HG02571 (cell line): ENCODE measurements at regions not wholly inside any gene's neighbourhood (a gene's known extent, or its start where the extent isn't known, plus 50 kb on each side); places are given as distances from the start of the nearest gene placed in this dataset.
"Not testable (repeated sequence)": the region's sequence is repeated elsewhere in the genome, so short reads cannot be mapped to it uniquely, and the experiment has no call there.

ENCODE experiments used
- ATAC-seq: cut with Tn5 transposase; IDR thresholded peaks from one replicate; pipeline ENCODE4 v1.9.1; 2021; ENCODE audit warnings: mild to moderate bottlenecking, moderate library complexity; ENCODE audit not compliant: unreplicated experiment

DNA sequence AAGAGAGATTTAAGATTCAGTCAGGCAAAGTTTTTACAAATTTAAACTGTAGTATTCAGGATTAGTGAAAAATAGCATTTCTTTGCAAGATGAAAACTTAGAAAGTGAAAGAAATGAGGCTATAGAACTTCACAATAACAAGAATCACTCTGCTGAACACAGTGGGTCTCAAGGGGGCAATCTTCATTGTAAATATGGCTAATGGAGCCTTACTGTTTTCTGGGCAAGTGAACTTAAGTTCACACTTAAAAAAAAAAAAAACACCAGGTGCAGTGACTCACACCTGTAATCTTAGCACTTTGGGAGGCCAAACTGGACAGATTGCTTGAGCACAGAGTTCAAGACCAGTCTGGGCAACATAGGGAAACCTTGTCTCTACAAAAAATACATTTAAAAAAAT is 175.9 kb upstream of the SNX2 start:
- ATAC-seq, result no peak

DNA sequence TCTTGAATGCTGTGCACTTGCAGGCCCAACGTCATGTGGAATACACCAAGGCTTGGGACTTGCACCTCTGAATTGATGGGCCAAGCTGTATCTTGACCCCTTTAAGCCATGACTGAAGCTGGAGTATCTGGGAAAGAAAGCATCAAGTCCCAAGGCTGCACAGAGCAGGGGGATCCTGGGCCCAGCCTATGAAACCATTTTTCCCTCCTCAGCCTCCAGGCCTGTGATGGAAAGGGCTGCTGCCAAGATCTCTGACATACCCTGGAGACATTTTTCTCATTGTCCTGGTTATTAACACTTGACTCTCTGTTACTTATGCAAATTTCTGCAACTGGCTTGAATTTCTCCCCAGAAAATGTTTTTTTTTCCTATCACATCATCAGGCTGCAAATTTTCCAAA is 174.0 kb upstream of the SNX2 start:
- no peak for ATAC-seq

DNA sequence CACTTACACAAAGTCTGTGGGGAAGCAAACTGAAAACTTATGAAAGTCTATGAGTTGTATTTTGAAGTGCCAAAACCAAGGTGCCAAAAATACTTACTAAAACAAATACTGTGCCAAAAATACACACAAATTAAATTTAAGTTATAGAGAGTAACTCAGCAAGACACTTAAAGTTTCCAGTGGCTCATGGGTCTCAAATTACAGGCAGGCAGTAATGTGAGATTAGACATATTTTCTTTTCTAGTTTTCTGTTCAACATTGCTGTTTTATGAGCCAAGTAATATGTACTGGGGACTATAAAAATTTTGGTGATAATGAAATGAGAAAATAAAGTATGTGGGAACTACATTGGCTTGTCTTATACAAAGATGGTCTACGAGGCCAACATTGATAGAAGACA is 172.2 kb upstream of the SNX2 start:
- ATAC-seq, result no peak

DNA sequence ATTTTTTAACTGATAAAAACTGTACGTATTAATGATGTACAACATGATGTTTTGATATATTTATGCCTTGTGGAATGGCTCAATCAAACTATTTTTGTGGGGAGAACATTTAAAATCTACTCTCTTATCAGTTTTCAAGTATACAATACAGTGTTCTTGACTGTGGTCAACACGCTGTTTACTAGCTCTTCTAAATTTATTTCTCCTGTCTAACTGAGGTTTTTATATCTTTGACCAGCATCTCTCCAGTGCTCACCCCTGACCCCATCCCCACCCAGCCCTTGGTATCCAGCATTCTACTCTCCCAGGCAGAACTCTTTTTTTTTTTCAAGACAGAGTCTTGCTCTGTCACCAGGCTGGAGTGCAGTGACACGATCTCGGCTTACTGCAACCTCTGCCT is 169.6 kb upstream of the SNX2 start:
- ATAC-seq, result no peak

DNA sequence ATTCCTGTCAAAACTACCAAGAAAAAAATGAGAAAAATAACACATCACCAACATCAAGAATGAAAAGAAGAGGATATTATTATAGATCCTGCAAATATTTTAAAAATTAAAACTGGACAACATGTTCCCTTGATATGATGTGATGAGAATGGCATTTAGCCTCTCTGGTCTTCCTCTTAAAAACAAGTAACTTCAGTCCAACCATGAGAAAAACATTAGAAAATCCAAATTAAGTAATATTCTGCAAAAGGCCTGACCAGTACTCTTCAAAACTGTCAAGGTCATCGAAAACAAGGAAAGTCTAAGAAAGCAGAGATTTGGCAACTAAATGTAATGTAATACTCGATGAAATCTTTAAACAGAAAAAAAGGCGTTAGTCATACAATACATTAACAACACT is 167.1 kb upstream of the SNX2 start:
- no peak for ATAC-seq

DNA sequence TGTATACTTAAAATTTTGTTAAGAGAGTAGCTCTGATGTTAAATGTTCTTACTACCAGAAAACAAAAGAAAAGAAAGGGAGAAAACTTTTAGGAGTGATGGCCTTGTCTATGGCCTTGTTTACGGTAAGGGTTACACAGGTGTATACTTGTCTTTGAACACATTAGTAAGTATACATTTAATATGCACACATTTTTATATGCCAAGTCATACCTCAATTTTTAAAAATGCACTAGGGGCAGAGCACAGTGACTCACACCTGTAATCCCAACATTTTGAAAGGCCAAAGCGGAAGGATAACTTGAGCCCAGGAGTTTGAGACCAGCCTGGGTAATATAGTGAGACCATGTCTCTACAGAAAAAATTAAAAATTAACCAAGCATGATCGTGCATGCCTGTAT is 166.7 kb upstream of the SNX2 start:
- no peak for ATAC-seq

DNA sequence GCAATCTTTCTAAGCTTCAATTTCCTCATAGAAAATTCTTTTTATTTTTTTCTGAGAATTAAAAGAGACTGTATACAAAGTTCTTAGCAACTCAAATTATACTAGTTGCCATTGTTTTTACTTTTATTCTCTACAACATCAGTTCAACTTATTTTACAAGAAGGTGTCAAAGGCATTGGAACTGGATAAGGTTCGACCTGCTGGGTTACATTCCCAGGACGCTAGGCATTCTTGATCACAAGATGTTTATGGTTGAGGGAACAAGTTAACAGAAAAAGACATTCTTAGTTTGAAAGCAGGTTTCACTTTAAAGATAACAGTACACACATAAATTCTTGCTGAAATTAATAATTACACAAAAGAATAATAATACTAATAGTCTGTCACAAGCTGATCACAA is 163.5 kb upstream of the SNX2 start:
- no peak for ATAC-seq

DNA sequence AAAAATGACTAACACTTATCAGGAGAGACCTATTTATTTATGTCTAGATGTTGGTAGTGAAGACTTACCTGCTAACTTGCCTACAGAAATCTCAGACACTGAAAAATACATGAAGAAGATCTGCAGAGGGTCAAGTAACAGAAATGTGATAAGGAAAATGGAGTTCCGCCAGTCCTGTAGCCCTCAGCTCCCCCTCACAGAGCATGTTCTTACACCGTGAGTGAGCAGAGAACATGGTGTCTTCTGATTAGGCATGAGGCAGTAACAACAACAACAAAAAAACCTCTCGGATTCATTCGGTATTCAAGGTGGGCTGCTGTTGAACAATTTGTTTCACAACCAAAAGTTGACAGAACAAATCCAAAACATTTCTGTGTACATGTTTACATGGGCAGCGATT is 162.0 kb upstream of the SNX2 start:
- ATAC-seq, result no peak

DNA sequence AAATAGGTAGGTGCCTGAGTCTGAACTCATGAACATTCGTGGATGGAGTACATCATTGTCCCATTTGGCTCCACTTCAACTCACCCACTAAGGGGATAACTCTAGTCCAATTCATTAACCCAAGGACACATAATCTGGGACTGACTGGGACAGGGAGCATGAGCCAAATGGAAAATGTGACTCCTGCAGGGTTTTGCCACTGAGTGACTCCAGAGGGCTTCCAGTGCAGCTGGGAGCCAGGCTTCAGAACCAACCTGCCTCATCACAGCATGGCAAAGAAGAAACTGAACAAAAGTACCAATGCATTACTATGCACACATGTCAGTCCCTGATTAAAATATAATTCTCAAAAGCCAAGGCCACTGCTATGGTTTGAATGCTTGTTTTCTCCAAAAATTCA is 159.7 kb upstream of the SNX2 start:
- ATAC-seq, result no peak

DNA sequence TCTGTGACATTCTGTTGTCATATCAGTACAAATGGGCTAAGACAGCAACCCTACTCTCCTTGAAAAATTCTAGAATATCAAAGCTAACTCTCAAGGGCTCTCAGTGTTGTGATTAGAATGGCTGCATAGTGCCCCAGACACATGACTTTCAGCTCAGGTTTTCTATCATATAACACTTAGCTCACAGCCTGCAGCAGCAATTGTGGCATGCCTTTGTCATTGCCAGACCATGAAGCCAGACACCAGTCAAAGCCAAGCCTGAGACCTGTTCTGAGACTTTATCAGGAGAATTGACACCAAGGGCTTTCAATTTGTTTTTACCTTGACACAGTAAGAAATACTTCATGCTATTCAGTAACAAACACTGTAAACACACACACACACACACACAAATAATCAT is 159.0 kb upstream of the SNX2 start:
- ATAC-seq, result no peak

DNA sequence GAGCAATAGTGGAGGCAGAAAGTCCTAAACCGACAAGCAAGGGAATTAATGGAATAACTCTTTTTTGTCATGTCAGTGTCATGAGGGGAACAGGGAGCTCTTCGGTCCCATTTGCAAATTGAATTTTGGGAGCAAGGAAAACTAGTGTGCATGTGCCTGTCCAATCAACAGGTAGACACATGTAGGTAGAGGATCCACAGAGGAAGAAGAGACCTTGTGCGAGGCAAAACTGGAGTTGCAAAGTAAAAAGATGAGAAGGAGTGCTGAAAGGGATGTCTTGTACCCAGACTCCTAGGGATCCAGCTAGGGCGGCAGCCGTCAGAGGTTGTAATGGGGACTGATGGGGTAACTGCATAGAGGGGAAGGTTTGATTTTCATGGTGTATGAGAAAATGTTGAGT is 156.8 kb upstream of the SNX2 start:
- ATAC-seq, result not testable (repeated sequence)

DNA sequence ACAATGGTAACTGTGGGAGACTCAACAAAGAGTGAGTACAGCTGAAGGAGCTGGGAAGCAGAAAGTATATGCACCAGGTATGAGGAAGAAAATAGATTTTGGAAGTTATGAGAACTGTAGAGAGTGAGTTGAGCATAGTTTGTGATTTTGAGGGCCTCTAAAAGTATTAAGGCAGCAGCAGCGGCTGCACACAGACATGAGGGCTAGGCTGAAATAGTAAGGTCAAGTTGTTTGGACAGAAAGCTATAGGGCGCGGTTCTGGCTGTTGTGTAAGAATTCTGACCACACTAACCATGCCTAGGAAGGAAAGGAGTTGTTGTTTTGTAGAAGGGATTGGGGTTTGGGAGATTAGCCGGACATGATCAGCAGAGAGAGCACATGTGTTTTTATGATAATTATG is 154.1 kb upstream of the SNX2 start:
- not testable (repeated sequence) for ATAC-seq

DNA sequence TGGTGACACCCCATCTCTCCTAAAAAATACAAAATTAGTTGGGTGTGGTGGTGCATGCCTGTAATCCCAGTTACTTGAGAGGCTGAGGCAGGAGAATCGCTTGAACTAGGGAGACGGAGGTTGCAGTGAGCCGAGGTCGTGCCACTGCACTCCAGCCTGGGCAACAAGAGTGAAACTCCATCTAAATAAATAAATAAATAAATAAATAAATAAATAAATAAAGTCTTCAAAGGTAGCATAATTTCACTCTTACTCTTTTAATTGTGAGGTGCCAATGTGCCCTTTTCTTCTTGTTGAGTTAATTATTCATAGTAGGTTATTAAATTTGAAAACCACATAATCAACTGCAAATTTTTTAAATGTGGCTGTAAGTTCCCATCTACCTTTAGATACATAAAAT is 146.2 kb upstream of the SNX2 start:
- not testable (repeated sequence) for ATAC-seq

DNA sequence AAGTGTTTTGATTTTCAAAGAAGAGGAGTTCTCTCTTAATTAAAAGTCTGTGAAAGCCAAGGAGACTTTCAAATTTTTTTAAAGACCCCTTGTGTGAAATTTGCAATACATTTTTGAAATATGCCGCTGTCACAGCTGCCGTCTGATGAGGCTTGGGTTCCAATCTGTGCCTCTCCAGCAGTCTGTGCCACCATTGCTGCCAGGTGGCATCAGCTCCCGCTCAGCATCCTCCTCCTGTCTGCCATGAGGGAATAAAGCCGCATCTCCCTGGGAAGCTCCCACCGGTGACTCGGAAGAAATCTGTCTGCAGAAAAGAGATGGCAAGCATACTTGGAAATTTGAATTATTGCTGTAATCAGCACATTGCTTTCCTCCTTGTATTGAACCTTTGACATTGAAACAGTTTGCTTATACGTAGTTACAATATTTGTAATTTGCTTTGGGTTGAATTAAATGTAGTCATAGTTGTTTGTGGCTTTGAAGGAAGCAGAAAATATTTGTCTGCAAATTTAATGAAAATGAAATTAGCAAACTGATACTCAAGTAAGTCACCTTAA is 145.7 kb upstream of the SNX2 start:
- ATAC-seq, result no peak

DNA sequence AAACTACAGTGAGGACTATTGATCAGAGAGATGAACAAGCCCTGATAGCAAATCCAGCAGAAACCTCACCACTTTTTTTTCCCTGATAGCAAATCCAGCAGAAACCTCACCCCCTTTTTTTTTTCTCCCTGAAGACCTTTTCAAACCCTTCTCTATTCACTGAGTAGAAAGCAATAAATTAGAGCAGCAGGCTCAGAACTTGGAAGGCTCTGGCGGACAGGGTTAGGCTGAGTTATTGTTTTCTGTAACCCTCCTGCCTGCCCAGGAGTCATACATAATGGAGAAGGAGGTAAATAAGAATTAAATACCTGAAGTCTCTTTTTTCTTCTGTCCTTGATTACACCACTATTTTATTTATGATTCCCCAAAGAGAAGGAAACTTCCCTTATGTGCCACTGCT is 136.3 kb upstream of the SNX2 start:
- no peak for ATAC-seq

DNA sequence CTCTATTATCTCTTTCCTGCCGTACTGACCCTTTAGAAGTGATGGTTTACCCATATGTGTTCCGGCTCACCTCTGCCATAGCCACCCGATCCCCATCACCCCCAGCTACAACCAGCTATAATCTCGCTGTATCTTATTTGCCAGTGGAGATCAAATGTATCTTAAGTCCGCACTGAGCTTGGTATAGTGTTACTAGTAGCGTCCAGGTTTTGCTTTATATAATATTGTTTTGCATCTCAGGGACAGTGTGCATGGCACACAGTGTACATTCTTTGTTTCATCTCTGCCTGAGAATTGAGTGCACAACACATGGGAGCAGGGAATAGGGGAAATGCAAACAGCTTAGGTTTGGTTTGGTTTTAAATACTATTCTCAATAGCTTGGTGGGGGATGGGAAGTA is 135.8 kb upstream of the SNX2 start:
- no peak for ATAC-seq

DNA sequence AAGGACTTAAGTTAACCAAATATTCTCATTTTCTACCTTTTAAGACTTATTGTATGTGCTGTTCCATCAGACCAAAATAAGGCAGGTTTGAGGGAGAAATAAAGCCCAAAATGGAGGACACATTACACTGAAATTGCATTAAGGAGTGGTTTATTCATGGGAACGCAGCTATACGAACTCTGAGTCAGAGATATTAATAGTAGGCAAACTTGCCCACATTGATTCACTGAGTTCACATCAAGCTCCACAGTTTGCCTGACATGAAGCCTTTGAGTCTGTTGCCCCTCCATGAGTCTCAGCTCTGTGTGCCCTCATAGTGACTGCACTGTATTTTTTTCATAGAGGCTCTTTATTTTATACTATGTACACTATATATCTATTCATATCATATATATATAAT is 135.0 kb upstream of the SNX2 start:
- ATAC-seq, result no peak

DNA sequence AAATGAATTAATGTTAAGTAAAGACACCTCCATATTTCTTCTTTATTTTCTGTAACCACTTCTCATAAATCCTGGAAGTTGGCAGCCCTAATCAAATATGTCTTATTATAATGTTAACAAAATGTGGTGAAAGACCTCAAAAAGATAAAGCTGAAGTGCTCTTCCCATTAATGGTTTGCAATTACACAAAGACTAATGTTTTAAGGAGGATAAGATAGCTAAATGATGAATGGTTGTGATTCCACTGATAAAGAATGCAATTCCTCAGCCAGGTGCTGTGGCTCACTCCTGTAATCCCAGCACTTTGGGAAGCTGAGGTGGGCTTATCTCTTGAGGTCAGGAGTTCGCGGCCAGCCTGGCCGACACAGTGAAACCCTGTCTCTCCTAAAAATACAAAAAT is 125.8 kb upstream of the SNX2 start:
- no peak for ATAC-seq

DNA sequence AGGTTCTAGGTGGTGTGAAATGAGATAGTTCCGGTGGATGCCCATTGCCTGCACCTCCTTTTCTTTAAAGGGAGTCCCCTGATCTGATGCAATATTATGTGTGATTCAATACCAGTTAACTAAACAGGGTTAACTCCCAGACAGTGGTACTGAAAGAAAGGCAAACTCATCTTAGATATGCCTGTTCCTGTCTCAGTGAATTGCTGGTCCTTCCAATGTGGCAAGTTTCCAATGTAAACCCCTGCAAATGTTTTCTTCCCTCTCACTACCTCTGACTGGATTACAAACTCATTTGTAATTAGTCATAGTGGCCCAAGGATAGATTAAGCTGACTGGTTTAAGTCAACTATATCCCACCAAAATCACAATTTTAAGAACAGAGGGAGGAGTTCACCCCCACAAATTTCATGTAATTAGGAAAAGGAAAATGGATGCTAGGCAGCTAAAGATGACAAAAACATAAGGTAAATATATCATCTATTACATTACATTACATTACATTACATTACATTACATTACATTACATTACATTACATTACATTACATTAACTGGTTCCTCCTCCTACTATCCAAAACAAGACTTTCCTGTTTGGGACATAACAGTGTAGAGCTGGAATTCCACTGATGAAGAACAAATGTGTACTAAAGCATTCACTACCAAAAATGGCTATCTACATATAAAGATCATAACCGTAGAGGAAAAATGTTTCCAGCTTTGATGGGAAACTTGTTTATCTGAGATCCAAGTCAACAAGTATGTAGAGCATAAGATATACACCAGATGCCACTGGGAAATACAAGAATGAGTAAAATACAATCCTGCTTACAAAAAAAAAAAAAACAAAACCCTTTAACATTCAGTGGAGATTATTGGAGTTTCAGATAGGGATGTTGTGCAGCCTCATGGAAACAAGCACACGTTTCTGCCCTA is 121.5 kb upstream of the SNX2 start:
- ATAC-seq, result no peak

DNA sequence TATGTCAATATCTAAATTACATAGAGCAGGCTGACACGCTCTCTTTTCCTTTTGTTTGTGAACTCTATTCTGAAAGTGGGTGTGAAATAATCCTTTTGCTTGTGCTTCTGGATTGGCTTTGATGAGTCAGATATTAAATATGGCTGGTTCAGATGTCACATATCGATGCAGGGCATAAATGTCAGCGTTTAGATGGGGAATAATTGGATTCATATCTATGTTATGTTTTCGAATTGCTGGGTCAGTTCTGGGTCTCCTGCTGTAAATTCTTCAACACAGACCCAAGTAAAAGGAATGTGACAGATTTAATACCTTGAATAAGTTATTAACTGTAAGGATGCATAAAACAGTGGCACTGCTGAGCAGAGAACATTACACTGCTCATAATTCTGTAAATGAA is 118.7 kb upstream of the SNX2 start:
- ATAC-seq, result no peak

DNA sequence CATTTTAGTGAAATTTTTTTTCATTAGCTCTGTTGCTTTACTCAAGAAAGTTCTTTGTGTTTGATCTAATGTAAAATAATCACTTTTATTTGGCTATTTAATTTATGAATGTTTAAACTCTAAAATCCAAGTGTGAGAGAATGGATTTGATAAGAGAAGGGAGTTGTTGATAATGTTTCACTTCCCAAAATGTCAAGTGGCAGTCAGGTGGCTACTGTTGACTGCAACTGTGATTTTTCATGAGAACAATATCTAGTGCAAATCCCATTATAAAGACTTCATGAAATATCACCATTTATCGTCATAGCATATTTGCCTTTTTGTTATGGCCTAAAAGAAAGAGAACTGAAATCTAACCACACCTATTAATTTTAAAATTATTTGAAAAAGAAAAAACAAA is 118.3 kb upstream of the SNX2 start:
- no peak for ATAC-seq

DNA sequence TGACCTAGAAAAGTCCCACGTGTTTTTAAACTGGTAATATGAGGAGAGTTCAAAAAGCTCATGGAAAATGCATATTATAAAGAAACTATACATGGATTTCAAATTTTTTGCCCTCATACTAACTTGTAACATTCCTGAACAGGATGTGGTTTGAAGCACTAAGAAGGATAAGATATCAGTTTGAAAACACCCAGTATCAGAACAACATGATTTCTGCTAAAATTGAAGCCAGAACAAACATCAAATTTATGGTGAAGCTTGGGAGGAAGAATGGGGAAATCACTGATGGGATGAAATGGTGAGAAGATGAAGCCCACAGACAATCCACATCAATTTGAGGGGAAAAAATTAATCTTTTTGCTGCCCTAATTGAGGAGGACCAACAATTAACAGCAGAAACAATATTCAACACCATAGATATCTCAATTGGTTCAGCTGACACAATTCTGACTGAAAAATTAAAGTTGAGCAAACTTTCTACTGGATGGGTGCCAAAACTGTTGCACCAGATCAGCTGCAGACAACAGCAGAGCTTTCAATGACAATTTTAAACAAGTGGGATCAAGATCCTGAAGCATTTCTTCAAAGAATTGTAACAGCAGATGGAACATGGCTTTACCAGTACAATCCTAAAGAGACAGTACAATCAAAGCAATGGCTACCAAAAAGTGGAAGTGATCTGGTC is 113.2 kb upstream of the SNX2 start:
- no peak for ATAC-seq
